DMS 273 treated with DMSO at 0.1 percent for 48 hours (cell line): ENCODE measurements at regions not wholly inside any gene's neighbourhood (a gene's known extent, or its start where the extent isn't known, plus 50 kb on each side); places are given as distances from the start of the nearest gene placed in this dataset.
"Not testable (repeated sequence)": the region's sequence is repeated elsewhere in the genome, so short reads cannot be mapped to it uniquely, and the experiment has no call there.

ENCODE experiments used
- DNase-seq: peaks from one replicate; lab custom pipeline; 2025; lab: John Stamatoyannopoulos, UW

DNA sequence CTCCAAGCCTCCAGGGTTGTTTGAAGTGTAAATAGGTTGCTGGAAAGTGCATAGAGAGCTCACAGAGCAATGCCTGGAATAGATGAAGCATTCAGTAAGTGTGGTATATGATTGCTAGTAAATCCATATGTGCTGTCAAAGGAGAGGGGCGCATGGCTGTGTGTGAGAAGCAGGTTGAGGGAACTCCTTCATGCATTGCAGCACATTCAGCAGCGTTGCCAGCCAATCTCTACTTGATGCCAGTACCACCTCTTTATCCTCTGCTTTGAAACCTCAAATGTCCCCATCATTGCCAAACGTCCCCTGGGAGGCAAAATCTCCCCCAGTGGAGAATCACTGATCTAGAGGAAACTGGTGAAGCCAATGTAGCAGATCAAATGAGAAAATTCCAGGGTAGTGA lies 82.7 kb upstream of the RALGAPA2 start:
- no peak for DNase-seq

DNA sequence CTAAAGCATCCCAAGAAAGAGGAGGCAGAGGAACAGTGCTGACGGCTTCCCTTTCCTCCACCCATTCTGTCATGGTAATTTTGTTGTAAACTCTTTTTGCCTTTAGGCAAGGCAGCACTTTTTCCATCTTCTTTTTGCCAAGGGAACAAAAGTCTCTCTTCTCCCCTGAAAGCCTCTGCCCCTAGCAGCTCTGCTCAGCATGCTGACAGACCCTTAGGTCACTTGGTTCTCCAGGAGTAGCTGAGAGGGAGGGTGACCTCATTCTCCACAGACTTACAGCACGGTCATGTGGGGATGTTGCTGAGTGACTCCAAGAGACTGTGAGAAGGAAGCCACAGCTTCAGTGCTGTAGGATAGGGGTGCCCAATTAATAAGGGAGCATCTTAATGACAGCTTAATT lies 81.1 kb upstream of the RALGAPA2 start:
- DNase-seq, result no peak

DNA sequence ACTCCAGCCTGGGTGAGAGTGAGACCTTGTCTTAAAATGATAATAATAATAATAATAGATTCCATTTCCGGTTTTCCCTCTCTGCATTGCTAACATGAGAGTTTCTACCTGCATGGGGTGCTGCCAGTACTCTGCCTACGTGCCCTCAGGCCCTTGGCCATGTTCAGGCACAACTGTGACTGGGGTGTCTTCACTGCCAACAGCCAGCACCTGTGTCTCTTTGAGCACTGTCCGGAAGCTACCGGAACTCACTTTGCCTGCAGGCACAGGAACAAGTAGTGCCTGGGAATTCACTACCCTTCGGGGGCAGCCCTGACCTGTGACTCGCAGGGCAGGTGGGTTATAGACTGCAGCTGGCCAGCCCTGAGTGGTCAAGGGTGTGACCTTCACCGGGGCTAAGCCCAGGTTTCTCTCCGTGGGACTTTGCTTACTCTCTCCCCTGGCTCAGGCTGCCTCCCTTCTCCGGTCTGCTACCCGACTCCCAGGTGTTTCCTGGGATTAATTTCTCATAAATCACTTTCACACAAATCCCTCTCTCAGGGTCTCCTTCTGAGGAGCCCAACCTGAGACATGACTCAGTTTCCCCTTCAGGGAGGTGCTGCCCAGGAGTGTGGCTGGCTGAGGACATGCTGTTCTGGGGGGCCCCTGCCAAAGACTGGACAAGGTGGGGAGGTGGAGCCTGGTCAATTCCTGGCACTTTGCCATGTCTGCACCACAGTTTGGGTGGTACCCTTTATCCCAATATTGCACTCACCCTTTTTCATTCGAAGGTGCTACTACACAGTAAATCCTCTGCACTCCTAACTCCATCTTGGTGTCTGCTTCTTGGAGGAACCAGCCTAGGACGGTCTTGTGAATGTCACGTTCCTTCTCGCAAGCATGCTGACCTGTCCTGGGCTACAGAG lies 79.5 kb upstream of the RALGAPA2 start:
- DNase-seq, result no peak

DNA sequence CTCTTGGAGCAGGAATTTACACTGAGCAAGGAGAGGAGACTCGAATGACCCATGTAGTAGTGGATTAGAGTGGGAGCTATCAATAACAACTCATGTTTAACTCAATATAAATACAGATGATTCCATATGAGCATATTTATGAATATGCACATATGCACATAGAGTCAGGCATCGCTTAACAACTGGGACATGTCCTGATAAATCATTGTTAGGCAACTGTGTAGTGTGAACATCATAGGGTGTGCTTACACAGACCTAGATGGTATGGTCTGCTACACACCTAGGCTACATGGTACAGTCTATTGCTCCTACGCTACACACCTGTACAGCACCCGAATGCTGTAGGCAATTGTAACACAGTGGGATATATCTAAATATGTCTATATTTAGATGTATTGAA lies 75.9 kb upstream of the RALGAPA2 start:
- DNase-seq, result no peak

DNA sequence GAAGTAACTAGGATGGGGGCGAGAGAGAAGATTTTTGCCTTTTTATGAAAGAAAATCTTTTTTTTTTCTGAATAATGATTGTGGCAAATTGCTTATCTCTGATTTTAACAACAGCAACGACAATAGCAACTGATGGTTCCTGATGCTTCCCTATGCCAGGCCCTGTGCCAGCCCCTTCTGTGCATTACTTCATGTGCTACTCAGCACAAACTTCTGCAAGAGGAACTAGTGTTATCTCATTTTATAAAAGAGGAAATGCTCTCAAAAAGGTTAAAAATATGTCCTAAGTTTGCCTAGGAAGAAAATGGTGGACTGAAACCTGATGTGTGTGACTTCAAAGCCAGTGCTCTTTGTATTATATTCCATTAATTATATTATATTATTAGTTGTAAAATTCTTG lies 74.0 kb upstream of the RALGAPA2 start:
- DNase-seq, result no peak

DNA sequence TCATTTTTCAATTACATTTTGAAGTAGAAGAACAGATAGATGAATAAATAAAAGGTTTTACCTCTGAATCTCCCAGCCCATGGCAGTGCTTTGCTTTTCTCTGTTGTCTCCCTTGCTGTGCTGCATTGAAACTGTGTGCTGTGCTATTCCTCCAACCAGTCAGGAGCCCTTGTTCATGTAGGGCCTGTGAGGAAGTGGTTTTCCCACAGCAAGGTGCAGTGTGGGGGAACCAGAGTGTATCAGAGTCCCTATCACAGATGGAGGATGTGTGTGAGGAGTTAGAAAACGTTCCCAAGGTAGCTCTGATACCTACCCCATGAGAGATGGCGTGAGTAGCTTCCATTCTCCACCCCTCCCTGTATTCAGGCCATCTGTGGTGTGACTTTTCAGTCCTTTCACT lies 72.8 kb upstream of the RALGAPA2 start:
- no peak for DNase-seq

DNA sequence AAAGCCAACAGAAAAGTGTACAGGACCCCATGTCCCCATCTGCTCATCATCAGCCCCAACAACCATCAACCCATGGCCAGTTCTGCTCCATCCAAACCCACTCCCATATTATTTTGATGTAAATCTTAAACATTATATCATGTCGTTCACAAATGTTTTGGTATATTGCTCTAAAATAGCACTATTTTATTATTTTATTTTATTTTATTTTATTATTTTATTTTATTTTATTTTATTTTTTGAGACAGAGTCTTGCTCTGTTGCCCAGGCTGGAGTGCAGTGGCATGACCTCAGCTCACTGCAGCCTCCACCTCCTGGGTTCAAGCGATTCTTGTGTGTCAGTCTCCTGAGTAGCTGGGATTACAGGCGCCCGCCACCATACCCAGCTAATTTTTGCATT lies 72.0 kb upstream of the RALGAPA2 start:
- not testable (repeated sequence) for DNase-seq

DNA sequence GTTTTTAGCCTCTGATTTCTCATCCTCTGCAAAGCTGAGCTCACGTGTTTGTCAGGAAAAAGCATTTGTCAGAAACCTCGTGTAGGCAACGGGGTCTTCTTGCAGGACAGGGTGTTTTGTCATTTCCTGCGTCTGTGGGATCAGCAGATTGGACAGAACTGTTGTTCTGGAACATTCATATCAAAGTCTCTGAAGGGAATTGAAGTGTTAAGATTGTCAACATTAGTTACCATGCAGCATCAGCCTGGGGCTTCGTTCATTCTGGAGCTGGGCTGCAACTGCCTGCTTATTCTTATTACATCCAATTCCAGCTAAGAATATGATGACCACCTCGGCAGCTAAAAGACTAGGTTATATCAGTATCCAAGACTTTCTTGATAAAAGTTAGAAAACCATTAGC lies 71.0 kb upstream of the RALGAPA2 start:
- no peak for DNase-seq

DNA sequence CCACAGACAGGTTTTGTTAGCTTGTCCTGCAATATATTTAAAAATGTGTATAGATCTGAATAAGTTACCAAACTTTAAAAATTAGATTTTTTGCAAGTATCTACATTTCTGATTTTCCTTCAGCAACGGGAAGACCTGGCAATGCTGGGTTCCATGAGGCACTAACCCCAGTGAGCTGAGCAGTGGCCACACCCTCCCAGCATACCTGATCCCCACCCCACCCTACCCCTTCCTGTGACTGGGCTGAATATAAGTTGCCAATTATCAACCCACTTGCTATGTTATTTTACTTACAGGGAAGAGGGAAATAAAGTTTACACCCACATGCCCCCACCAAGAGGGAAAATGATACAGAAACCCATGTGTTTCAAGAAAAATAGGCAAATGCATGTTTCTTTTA lies 70.3 kb upstream of the RALGAPA2 start:
- DNase-seq, result no peak

DNA sequence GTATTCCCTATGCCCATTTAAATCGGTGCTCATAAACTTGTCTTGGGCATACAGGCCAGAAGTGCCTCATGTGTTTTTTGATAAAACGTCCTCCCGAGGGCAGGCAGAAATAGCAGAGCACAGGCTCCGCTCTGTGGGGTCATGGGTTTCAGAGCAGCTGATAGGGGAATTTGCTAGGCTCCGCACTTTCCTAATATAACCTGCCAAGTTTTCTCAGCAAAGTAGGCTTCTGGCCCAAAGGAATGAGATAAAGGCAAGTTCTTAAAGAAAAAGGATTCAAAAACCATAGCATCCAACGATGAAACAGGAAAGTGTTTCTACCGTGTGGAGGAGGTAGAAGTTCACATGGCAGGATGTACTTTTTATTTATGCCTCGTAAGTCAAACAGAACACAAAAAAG lies 69.8 kb upstream of the RALGAPA2 start:
- no peak for DNase-seq

DNA sequence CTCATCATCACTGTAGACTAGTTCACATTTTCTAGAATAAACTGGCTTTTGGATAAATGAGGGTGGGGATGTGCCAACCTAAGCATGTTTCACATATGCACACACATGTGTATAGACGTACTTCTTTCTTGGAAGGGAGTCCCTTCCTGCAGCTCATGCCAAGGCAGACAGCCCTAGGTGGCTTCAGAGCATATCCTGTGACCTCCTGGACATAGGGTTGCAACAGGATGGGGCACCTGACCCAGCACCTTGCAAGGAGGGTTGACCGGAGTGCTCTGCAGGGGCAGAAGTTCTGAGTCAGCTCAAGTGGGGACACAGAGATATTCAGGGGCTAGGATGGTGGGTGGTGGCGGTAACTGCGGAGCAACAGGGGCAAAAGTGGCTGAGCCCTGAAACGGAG lies 68.6 kb upstream of the RALGAPA2 start:
- DNase-seq, result no peak

DNA sequence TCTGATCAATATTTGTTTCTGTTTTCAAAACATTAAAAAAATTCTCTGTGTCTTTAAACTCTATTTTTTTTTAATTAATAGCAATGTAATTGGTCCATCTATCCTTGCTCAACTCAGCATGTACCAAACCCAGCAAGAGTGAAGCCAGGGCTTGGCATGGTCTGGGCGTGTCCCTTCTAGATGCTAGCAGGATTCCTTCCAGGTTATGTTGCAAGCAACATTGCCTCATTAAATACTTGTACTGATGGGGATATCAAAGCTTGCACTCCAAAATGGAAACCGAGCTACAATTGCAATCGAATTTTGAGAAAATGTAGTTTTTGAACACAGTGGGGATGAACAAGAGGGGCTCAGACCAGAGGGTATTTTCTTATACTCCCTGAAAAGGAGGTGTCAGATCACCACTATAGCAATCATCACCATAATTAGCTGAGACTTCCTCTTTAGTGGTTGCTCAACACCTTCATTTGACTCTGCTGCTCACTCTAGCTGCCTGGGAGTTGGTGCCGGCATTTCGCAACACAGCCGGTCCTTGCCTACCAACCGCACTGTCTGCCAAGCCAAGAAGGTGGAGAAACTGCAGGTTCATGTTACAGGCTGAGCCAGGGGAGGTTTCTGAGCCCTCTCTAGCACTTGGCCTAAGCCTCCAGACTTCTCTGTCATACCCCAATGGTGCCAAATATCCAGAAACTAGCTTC lies 67.8 kb upstream of the RALGAPA2 start:
- peak; percentile 32 for DNase-seq

DNA sequence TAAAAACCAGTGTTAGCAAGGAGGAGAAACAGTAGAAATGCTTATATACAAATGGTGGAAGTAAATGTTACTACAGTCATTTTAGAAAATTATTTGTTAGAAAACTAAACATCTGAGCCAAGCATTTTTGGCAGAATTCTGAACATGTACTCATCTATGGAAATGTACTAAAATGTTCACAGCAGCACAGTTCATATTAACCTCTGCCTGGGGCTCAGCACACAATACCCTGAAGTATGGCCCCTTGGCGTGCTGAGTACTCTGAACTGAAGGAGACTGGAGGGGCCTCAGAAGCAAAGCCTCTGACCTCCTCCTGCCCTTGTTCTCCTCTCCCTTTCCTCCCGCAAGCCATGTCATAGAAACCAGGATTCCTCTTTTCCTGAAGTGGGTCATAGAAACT lies 66.2 kb upstream of the RALGAPA2 start:
- no peak for DNase-seq

DNA sequence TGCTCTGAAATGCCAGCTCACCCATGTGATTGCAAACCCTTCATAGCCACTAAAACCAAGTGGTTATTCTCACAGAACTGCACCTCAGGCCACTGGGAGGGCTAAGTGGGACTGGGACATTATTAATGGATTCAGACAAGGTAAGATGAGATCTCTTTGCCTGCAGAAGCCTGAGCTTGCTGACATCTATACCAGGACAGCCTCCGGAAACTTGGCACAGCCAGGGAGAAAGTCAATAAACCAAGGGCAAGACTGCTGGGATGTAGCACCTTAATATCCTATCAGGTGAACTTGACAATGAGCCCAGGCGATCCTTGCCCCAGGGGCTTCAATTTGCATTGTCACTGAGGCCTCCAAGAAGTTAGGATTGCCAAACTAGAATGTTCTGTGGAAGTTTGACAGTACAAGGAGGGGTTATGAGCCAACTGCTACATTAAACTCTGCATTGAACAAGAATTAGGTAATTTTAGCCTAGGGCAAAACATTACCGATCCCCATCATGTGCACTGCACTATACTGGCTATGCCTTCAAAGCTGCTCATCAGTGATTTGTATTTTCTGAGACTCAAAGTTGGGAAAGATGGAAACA lies 60.1 kb upstream of the RALGAPA2 start:
- DNase-seq, result no peak

DNA sequence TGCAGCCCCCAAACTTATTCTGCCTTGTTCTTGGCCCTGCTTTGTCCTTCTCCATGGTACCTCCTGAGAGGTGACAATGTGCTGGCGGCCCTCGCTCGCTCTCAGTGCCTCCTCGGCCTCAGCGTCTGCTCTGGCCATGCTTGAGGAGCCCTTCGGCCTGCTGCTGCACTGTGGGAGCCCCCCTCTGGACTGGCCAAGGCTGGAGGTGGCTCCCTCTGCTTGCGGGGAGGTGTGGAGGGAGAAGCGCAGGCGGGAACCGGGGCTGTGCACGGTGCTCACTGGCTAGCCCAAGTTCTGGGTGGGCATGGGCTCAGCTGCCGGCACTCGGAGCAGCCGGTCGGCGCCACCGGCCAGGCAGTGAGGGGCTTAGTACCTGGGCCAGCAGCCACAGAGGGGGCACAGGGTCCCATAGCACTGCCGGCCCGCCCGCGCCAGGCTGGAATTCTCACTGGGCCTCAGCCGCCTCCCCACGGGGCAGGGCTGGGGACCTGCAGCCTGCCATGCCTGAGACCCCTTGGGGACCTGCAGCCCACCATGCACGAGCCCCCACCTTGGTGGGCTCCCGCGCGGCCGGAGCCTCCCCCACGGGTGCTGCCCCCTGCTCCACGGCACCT lies 55.9 kb upstream of the RALGAPA2 start:
- no peak for DNase-seq

DNA sequence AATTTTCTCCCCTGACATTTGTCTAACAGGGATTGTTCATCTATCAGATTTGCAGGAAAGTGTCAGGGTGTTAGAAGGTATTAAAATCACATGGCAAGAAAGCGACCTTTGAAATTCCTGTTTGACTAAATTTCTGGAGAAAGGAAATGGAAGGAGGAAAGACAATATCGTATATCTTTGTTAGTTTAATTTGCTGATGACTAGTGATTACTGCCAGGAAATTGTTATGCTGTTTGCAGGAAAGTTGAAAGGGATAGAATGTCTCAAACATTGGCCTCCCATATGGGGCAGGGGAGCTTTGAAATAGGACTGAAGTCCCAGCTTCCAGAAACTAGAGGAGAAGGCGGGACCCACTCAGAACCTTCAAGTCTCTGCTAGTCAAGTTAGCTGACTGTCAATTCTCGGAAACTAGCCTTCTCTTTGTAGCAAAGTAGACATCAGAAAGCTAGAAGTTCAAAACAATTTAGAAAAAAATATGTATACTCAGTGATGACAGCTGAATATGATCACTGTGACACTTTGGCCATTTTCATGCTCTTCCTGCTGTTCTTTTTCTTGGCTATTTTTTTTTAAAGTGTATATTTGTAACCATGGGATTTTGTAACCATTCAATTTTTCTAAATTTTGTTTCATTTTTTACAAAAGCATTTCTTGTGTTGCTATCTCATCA lies 53.4 kb upstream of the RALGAPA2 start:
- DNase-seq, result no peak

DNA sequence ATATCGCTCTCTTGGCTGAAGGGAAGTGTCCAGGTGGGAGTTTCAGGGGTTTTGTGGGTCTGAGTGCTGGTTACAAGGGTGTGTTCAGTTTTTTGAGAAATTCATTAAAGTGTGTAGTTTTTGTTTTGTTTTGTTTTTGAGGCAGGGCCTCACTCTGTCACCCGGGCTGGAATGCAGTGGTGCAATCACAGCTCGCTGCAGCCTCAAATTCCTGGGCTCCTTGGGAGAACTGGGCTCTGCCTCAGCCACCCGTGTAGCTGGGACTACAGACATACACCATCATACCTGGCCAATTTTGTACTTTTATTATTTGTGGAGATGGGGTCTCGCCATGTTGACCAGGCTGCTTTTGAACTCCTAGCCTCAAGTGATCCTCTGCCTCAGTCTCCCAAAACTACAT lies 51.2 kb upstream of the RALGAPA2 start:
- no peak for DNase-seq
